ENCODE measurements at regions not wholly inside any gene's neighbourhood (a gene's known extent, or its start where the extent isn't known, plus 50 kb on each side); places are given as distances from the start of the nearest gene placed in this dataset.

DNA sequence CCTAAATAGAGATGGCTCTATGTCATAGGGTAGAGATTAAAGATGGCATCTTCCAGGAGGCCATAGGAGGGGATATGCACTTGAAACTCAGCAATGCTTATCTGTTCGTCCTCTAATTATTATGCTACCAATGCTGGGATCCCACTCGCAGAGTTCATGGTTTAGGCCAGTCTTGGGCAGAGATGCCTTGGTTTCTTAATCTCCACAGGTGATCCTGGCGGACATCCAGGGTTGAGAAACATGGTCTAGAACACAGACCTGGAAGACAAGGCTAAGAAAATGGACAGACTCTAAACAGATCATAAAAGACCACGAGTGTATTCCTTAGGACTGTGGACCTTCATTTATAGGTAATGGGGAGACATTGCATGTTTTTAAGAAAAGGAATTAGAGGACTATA lies 70.0 kb upstream of the IRS2 start:
- no peak for TF ChIP-seq POLR2A (IDR thresholded peaks at IDR 0.05; ENCODE audit: low read depth)
- TF ChIP-seq, protein P1, sequence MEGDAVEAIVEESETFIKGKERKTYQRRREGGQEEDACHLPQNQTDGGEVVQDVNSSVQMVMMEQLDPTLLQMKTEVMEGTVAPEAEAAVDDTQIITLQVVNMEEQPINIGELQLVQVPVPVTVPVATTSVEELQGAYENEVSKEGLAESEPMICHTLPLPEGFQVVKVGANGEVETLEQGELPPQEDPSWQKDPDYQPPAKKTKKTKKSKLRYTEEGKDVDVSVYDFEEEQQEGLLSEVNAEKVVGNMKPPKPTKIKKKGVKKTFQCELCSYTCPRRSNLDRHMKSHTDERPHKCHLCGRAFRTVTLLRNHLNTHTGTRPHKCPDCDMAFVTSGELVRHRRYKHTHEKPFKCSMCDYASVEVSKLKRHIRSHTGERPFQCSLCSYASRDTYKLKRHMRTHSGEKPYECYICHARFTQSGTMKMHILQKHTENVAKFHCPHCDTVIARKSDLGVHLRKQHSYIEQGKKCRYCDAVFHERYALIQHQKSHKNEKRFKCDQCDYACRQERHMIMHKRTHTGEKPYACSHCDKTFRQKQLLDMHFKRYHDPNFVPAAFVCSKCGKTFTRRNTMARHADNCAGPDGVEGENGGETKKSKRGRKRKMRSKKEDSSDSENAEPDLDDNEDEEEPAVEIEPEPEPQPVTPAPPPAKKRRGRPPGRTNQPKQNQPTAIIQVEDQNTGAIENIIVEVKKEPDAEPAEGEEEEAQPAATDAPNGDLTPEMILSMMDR (IDR thresholded peaks at IDR 0.05), result no peak
- no peak for TF ChIP-seq POLR2AphosphoS5 (IDR thresholded peaks at IDR 0.05)
- TF ChIP-seq EP300 (IDR thresholded peaks at IDR 0.05), result no peak
- H3K4me1 ChIP-seq, result no peaks in the 10 kb centered on the region
- no peaks in the 10 kb centered on the region for H3K27me3 ChIP-seq
- no peaks in the 10 kb centered on the region for H3K9me3 ChIP-seq
- no peak overlapping the region for H3K4me3 ChIP-seq
- DNase-seq (ENCODE audit: extremely low spot score), result peak; percentile 42
- 83% methylated on average over 4 of the region's 4 CpGs for WGBS
- H3K36me3 ChIP-seq, result no peaks in the 10 kb centered on the region
- H3K27ac ChIP-seq (replicated peaks in 1 of 4), result no peak overlapping the region
- intact Hi-C loops (cut with DNase I), result no loop called here

DNA sequence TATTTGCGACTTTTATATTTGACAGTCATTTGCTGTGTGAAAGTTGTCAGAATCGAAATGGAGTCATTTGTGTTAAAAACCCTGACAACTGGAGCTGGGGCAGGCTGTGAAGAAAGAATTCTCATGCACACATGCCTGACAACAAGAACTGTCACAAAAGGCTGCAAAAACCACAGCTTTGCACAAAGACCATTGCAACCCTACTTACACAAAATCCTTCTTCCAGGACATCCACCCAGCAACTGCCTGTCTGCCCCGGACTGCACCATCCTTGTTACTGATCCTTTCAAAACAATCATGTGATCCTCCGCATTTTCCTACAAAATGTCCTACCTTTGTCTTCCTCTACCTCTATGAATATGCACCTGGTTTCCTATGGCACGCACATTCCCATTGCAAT lies 66.8 kb upstream of the IRS2 start:
- TF ChIP-seq POLR2A (IDR thresholded peaks at IDR 0.05; ENCODE audit: low read depth), result no peak
- TF ChIP-seq EP300 (IDR thresholded peaks at IDR 0.05), result no peak
- TF ChIP-seq, protein P1 (IDR thresholded peaks at IDR 0.05), result no peak
- no peak for TF ChIP-seq POLR2AphosphoS5 (IDR thresholded peaks at IDR 0.05)
- DNase-seq (ENCODE audit: extremely low spot score), result peak; percentile 50
- no peaks in the 10 kb centered on the region for H3K4me1 ChIP-seq
- no peaks in the 10 kb centered on the region for H3K36me3 ChIP-seq
- intact Hi-C loops (cut with DNase I), result no loop called here
- H3K9me3 ChIP-seq, result no peaks in the 10 kb centered on the region
- H3K27ac ChIP-seq (replicated peaks in 1 of 4), result no peak overlapping the region
- WGBS, result 84% methylated on average over 5 of the region's 5 CpGs
- H3K4me3 ChIP-seq, result no peak overlapping the region
- H3K27me3 ChIP-seq, result no peaks in the 10 kb centered on the region

DNA sequence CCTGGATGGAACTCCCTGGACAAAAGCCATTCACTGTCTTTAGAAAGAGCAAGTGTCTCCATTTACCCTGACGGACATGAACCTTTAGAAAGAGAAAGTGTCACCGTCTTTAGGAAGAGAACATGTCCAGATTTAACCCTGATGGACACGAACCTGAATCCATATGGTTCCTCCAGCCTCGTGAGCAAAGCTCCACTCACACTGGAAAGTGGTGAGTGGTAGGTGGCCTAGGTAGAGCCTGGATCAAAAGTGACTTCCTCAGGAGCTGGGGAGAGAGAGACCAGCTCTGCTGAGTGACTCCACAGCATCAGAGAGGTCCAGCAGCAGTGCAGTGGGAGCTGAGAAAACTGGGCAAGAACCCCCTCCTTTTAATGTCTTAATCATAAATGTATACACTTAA lies 59.8 kb upstream of the IRS2 start:
- H3K9me3 ChIP-seq, result no peaks in the 10 kb centered on the region
- WGBS, result 87% methylated on average over 4 of the region's 4 CpGs

DNA sequence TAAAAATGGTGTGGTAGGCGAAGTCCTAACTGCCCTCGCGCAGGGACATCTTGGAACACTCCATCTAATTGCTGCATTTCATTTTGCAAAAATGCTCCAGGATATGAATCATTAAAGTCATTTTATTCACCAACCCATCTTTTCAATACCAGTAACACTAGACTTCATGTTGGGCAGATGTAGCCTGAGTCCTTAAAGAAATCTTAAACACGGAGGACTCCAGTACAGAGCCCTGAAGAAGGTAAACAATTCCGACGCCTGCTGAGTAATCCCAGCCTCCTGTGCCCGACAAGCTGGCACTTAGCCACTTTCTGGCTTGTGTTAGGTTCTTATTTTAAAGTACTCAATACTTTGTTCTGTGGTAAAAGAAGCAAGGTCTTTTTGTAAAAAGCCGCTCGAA lies 58.0 kb upstream of the IRS2 start:
- no peaks in the 10 kb centered on the region for H3K27me3 ChIP-seq
- H3K36me3 ChIP-seq, result no peaks in the 10 kb centered on the region
- 43% methylated on average over 9 of the region's 9 CpGs for WGBS
- H3K4me3 ChIP-seq, result peak overlapping the region in 3 of 4 donors; percentile 10 to 31 (median 11)
- no peak for DNase-seq (ENCODE audit: extremely low spot score)
- peaks cover 0 to 15% (median 7%) of the 10 kb centered on the region in 4 donors for H3K4me1 ChIP-seq
- intact Hi-C loops (cut with DNase I), result no loop called here
- TF ChIP-seq EP300 (IDR thresholded peaks at IDR 0.05), result no peak
- TF ChIP-seq, protein P1 (IDR thresholded peaks at IDR 0.05), result no peak
- peak in 1 of 2 donors; percentile 19 for TF ChIP-seq POLR2AphosphoS5 (IDR thresholded peaks at IDR 0.05)
- no peak for TF ChIP-seq POLR2A (IDR thresholded peaks at IDR 0.05; ENCODE audit: low read depth)
- H3K9me3 ChIP-seq, result no peaks in the 10 kb centered on the region
- H3K27ac ChIP-seq (replicated peaks in 1 of 4), result peak overlapping the region; percentile 15 to 46 (median 43)

More for the DNA sequence above, 59.8 kb upstream of the IRS2 start:
- Histone ChIP-seq H3K27ac (replicated peaks in 1 of 4) (no peak overlapping the region), H3K4me1 (peaks cover 0 to 15% (median 7%) of the 10 kb centered on the region in 4 donors), H3K27me3 (no peaks in the 10 kb centered on the region), H3K4me3 (no peak overlapping the region), H3K36me3 (no peaks in the 10 kb centered on the region)
- TF ChIP-seq POLR2AphosphoS5 (IDR thresholded peaks at IDR 0.05), result no peak
- TF ChIP-seq EP300 (IDR thresholded peaks at IDR 0.05), result no peak
- DNase-seq (ENCODE audit: extremely low spot score), result no peak
- intact Hi-C loops (cut with DNase I), result no loop called here

- Histone ChIP-seq H3K27me3 (no peaks in the 10 kb centered on the region), H3K4me3 (no peak overlapping the region), H3K9me3 (no peaks in the 10 kb centered on the region), H3K36me3 (no peaks in the 10 kb centered on the region), H3K27ac (replicated peaks in 1 of 4) (peak overlapping the region in 2 of 4 donors; percentile 44 to 46), H3K4me1 (peaks cover 0 to 15% (median 7%) of the 10 kb centered on the region in 4 donors)
- DNase-seq (ENCODE audit: extremely low spot score), result no peak
- intact Hi-C loops (cut with DNase I), result no loop called here
- WGBS, result 86% methylated on average over 8 of the region's 8 CpGs
- no peak for TF ChIP-seq POLR2AphosphoS5 (IDR thresholded peaks at IDR 0.05)
- TF ChIP-seq, protein P1 (IDR thresholded peaks at IDR 0.05), result no peak
- no peak for TF ChIP-seq EP300 (IDR thresholded peaks at IDR 0.05)
- no peak for TF ChIP-seq POLR2A (IDR thresholded peaks at IDR 0.05; ENCODE audit: low read depth)
Measured at GRCh38 chr13:109843695-109844094, 57.3 kb upstream of the IRS2 start.
